ENCODE measurements at regions not wholly inside any gene's neighbourhood (a gene's known extent, or its start where the extent isn't known, plus 50 kb on each side); places are given as distances from the start of the nearest gene placed in this dataset.

GRCh38 chr2:198645816-198646215 is 811.9 kb downstream of the SATB2 start:
- DNase-seq (ENCODE audit: low spot score), result no peak
- TF ChIP-seq, protein P1, sequence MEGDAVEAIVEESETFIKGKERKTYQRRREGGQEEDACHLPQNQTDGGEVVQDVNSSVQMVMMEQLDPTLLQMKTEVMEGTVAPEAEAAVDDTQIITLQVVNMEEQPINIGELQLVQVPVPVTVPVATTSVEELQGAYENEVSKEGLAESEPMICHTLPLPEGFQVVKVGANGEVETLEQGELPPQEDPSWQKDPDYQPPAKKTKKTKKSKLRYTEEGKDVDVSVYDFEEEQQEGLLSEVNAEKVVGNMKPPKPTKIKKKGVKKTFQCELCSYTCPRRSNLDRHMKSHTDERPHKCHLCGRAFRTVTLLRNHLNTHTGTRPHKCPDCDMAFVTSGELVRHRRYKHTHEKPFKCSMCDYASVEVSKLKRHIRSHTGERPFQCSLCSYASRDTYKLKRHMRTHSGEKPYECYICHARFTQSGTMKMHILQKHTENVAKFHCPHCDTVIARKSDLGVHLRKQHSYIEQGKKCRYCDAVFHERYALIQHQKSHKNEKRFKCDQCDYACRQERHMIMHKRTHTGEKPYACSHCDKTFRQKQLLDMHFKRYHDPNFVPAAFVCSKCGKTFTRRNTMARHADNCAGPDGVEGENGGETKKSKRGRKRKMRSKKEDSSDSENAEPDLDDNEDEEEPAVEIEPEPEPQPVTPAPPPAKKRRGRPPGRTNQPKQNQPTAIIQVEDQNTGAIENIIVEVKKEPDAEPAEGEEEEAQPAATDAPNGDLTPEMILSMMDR (IDR thresholded peaks at IDR 0.05), result no peak
- no peak overlapping the region for H3K4me3 ChIP-seq

GRCh38 chr2:198641161-198641560 is 816.6 kb downstream of the SATB2 start:
- no peak overlapping the region for H3K27ac ChIP-seq
- TF ChIP-seq, protein P1 (IDR thresholded peaks at IDR 0.05), result no peak
- no peak for DNase-seq (ENCODE audit: low spot score)
- no peak overlapping the region for H3K4me3 ChIP-seq

More at GRCh38 chr2:198645816-198646215, 811.9 kb downstream of the SATB2 start:
- H3K27ac ChIP-seq, result no peak overlapping the region

DNA sequence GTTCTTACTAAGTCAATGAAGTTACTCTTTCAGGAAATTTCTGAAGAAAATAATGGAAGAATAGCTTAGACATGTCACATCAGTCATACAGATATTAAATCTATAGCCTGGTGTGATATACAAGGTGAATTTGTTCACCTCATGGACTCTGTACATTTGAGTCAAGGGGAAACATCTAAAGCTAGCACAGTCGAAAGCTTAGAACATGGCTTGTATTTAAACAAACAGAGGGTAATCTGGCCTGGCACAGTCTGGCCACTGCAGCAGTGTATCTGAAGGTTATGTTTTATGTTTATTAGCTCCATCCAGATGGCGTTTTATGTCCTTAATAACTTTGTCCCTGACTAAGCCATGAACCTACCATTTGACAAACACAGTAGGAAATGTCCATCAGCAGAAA is 817.3 kb downstream of the SATB2 start:
- H3K4me3 ChIP-seq, result no peak overlapping the region
- no peak overlapping the region for H3K27ac ChIP-seq
- DNase-seq (ENCODE audit: low spot score), result no peak
- TF ChIP-seq, protein P1 (IDR thresholded peaks at IDR 0.05), result no peak

DNA sequence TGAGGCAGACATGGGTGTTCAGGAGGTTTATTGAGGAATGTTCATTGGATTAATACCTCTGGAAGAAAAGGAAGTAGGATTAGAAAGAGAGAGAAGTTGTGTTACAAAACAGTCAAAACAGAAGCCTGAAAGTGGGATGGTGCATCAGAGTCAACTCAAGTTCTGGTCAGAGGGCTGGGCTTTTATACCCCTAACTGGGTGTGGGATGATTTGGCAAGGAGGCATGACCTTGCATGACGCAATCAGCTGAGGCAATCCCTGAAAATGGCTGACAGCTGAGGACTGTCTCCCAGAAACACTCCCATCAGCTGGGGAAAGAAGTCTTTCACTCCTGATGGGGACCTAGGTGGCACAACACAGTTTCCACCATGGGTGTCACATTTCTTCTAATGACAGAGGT is 818.2 kb downstream of the SATB2 start:
- DNase-seq (ENCODE audit: low spot score), result no peak
- Histone ChIP-seq H3K4me3 (no peak overlapping the region), H3K27ac (no peak overlapping the region)
- TF ChIP-seq, protein P1 (IDR thresholded peaks at IDR 0.05), result no peak

DNA sequence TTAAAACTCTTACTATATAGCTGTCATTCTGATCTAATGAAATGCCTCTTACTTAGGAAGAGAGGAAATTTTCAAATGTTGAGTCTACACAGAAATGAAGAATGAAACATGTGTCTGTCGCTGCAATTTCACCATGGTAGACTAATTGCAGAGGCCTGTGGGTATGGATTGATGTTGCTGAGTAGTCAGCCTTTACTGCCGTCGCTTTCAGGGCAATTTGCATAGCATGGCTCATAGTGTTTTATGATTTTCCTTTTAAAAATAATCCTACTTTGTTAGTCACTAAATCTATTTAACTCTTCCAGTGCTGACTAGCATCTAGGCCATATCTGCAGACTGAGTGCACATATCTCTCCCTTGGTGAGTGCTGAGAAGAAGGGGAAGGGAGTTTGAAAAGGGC is 819.2 kb downstream of the SATB2 start:
- DNase-seq (ENCODE audit: low spot score), result no peak
- TF ChIP-seq, protein P1 (IDR thresholded peaks at IDR 0.05), result no peak
- Histone ChIP-seq H3K27ac (no peak overlapping the region), H3K4me3 (no peak overlapping the region)

DNA sequence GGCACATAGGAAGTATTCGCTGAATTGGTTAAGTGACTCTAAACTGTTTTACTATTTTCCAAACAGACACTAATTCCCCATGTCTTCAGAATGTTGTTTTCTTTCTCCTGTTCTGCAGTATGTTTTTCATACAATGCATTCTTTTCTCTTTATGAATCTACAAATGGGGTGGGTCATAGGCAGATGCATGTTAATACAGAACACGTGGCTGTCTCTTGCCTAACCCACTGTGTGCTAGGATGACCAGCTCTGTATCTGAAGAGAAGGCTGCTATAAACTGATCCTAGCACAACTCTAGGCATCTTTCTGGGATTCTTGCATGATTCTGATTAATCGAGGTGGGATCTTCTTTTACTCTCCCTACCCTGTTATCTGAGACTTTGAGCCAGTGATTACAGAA is 826.0 kb downstream of the PLCL1 start:
- TF ChIP-seq, protein P1 (IDR thresholded peaks at IDR 0.05), result no peak
- no peak for DNase-seq (ENCODE audit: low spot score)
- no peak overlapping the region for H3K27ac ChIP-seq
- no peak overlapping the region for H3K4me3 ChIP-seq

- TF ChIP-seq, protein P1 (IDR thresholded peaks at IDR 0.05), result no peak
- Histone ChIP-seq H3K4me3 (no peak overlapping the region), H3K27ac (no peak overlapping the region)
- no peak for DNase-seq (ENCODE audit: low spot score)
These were observed 824.2 kb downstream of the PLCL1 start for GRCh38 chr2:198628596-198628995.
